H9 (cell line): ENCODE measurements at regions not wholly inside any gene's neighbourhood (a gene's known extent, or its start where the extent isn't known, plus 50 kb on each side); places are given as distances from the start of the nearest gene placed in this dataset.
"Not testable (repeated sequence)": the region's sequence is repeated elsewhere in the genome, so short reads cannot be mapped to it uniquely, and the experiment has no call there.

Experiments used
- DNase-seq: peaks from one replicate; pipeline ENCODE4 v3.0.0-alpha.2; 2017
- H2AFZ ChIP-seq: one replicate; pipeline ENCODE4 v1.6.1; 2013; ENCODE audit warnings: mild to moderate bottlenecking, low read length, control low read depth, moderate library complexity
- H2AK5ac ChIP-seq: 2 replicates; pipeline ENCODE4 v1.6.1; 2013; ENCODE audit warnings: low read length, control low read depth, mixed read lengths; ENCODE audit not compliant: insufficient read length
- H2BK120ac ChIP-seq: one replicate; pipeline ENCODE4 v1.6.1; 2013; ENCODE audit warnings: low read depth, mild to moderate bottlenecking, low read length, control low read depth, inconsistent platforms; ENCODE audit not compliant: poor library complexity, severe bottlenecking
- H2BK12ac ChIP-seq: 2 replicates; pipeline ENCODE4 v1.6.1; 2013; ENCODE audit warnings: low read length, control low read depth, mixed read lengths, low read depth; ENCODE audit not compliant: insufficient read length
- H2BK15ac ChIP-seq: 2 replicates; pipeline ENCODE4 v1.6.1; 2013; ENCODE audit warnings: low read depth, low read length, control low read depth
- H2BK20ac ChIP-seq: one replicate; pipeline ENCODE4 v1.6.1; 2013; ENCODE audit warnings: low read depth, mild to moderate bottlenecking, low read length, control low read depth, inconsistent platforms; ENCODE audit not compliant: poor library complexity, severe bottlenecking
- H2BK5ac ChIP-seq: 2 replicates; pipeline ENCODE4 v1.6.1; 2013; ENCODE audit warnings: low read length, control low read depth, mixed read lengths; ENCODE audit not compliant: insufficient read length
- H3K14ac ChIP-seq: 2 replicates; pipeline ENCODE4 v1.6.1; 2013; ENCODE audit warnings: low read length, control low read depth; ENCODE audit not compliant: insufficient read depth
- H3K18ac ChIP-seq: 2 replicates; pipeline ENCODE4 v1.6.1; 2013; ENCODE audit warnings: low read depth, mild to moderate bottlenecking, mixed read lengths, low read length, control low read depth; ENCODE audit not compliant: insufficient read length
- H3K23ac ChIP-seq: 2 replicates; pipeline ENCODE4 v1.6.1; 2013; ENCODE audit warnings: low read length, control low read depth, mixed read lengths, low read depth; ENCODE audit not compliant: insufficient read length
- H3K23me2 ChIP-seq: 2 replicates; pipeline ENCODE4 v1.6.1; 2013; ENCODE audit warnings: low read depth, mild to moderate bottlenecking, mixed read lengths, low read length, control low read depth; ENCODE audit not compliant: insufficient read length, poor library complexity, severe bottlenecking
- H3K27ac ChIP-seq: 2 replicates; pipeline ENCODE4 v1.5.1; 2013; ENCODE audit warnings: low read length, control low read depth, mixed read lengths, low read depth; ENCODE audit not compliant: insufficient read length
- H3K27me3 ChIP-seq: 2 replicates; pipeline ENCODE4 v1.6.1; 2013; ENCODE audit warnings: low read length, control low read depth, inconsistent platforms; ENCODE audit not compliant: insufficient read depth
- H3K4ac ChIP-seq: 2 replicates; pipeline ENCODE4 v1.6.1; 2013; ENCODE audit warnings: low read depth, mild to moderate bottlenecking, control low read depth, inconsistent platforms, low read length, moderate library complexity
- H3K4me1 ChIP-seq: 2 replicates; pipeline ENCODE4 v1.6.1; 2013; ENCODE audit warnings: low read length, control low read depth, inconsistent platforms; ENCODE audit not compliant: insufficient read depth
- H3K4me2 ChIP-seq: 2 replicates; pipeline ENCODE4 v1.6.1; 2013; ENCODE audit warnings: low read length, control low read depth, mixed read lengths; ENCODE audit not compliant: insufficient read length, insufficient read depth
- H3K56ac ChIP-seq: 2 replicates; pipeline ENCODE4 v1.6.1; 2013; ENCODE audit warnings: low read depth, mild to moderate bottlenecking, mixed read lengths, low read length, control low read depth; ENCODE audit not compliant: insufficient read length
- H3K79me1 ChIP-seq: 2 replicates; pipeline ENCODE4 v1.6.1; 2013; ENCODE audit warnings: low read depth, mild to moderate bottlenecking, moderate library complexity, low read length, control low read depth, inconsistent platforms; ENCODE audit not compliant: insufficient read depth, poor library complexity, severe bottlenecking
- H3K79me2 ChIP-seq: 2 replicates; pipeline ENCODE4 v1.6.1; 2013; ENCODE audit warnings: low read length, control low read depth, inconsistent platforms; ENCODE audit not compliant: insufficient read depth
- H3K9ac ChIP-seq: 2 replicates; pipeline ENCODE4 v1.6.1; 2013; ENCODE audit warnings: low read length, control low read depth, mixed read lengths; ENCODE audit not compliant: insufficient read length; ENCODE audit errors: extremely low read depth
- H3K9me3 ChIP-seq: one replicate; pipeline ENCODE4 v1.6.1; 2013; ENCODE audit warnings: low read depth, low read length, inconsistent platforms; ENCODE audit not compliant: control insufficient read depth
- H3T11ph ChIP-seq: one replicate; pipeline ENCODE4 v1.6.1; 2013; ENCODE audit warnings: mild to moderate bottlenecking, low read length, control low read depth, inconsistent platforms
- H4K20me1 ChIP-seq: one replicate; pipeline ENCODE4 v1.6.1; 2013; ENCODE audit not compliant: control insufficient read depth, insufficient read length, insufficient read depth
- H4K5ac ChIP-seq: 2 replicates; pipeline ENCODE4 v1.6.1; 2013; ENCODE audit warnings: low read depth, mild to moderate bottlenecking, mixed read lengths, low read length, control low read depth; ENCODE audit not compliant: insufficient read length
- H4K8ac ChIP-seq: replicated peaks from 2 replicates; pipeline ENCODE4 v1.6.1; 2013; ENCODE audit warnings: low read length, control low read depth, mixed read lengths, low read depth; ENCODE audit not compliant: insufficient read length
- H4K91ac ChIP-seq: 2 replicates; pipeline ENCODE4 v1.6.1; 2013; ENCODE audit warnings: low read depth, mild to moderate bottlenecking, moderate library complexity, mixed read lengths, low read length, control low read depth; ENCODE audit not compliant: insufficient read length
- H3K27ac Mint-ChIP-seq, 3 experiments: 2 replicates in 2 of 3; 3 replicates in 1 of 3; pipeline ENCODE4 v1.8.0; 2020 to 2021; ENCODE audit warnings: mixed read lengths in 3 of 3, mild to moderate bottlenecking in 1 of 3, moderate library complexity in 1 of 3
- H3K27me3 Mint-ChIP-seq: 2 replicates; pipeline ENCODE4 v1.8.0; 2021; ENCODE audit warnings: low read depth, mild to moderate bottlenecking, moderate library complexity, mixed read lengths
- H3K36me3 Mint-ChIP-seq, 3 experiments: 2 replicates in 2 of 3; 3 replicates in 1 of 3; pipeline ENCODE4 v1.8.0; 2020 to 2021; ENCODE audit warnings: low read depth in 3 of 3, mixed read lengths in 3 of 3; ENCODE audit not compliant: insufficient read depth in 1 of 3
- H3K4me1 Mint-ChIP-seq, 2 experiments: 2 replicates each; pipeline ENCODE4 v1.8.0; 2020; ENCODE audit warnings: mixed read lengths in 2 of 2
- H3K4me3 Mint-ChIP-seq, 2 experiments: 2 replicates in 1 of 2; 3 replicates in 1 of 2; pipeline ENCODE4 v1.8.0; 2020 to 2021; ENCODE audit warnings: mild to moderate bottlenecking in 2 of 2, mixed read lengths in 2 of 2, moderate library complexity in 1 of 2
- H3K9me3 Mint-ChIP-seq, 2 experiments: 2 replicates in 1 of 2; 3 replicates in 1 of 2; pipeline ENCODE4 v1.8.0; 2020; ENCODE audit warnings: mild to moderate bottlenecking in 2 of 2, mixed read lengths in 2 of 2, moderate library complexity in 1 of 2
- WGBS: extraction: QIAGEN DNeasy Blood & Tissue Kit; methylation state at CpG from one replicate; pipeline ENCODE4 v1.1.7; 2013; ENCODE audit warnings: missing lambda C conversion rate, low lambda C conversion rate, mixed read lengths; ENCODE audit not compliant: insufficient read length; ENCODE audit errors: extremely low coverage; 5-methylcytosine and 5-hydroxymethylcytosine counted together
- TF ChIP-seq, protein P1 (sequence below): fragments of 200-600 bp; sonication (generic); conservative IDR thresholded peaks from 3 replicates; pipeline ENCODE4 v1.8.0; 2021; ENCODE audit warnings: antibody characterized with exemption, mild to moderate bottlenecking

DNA sequence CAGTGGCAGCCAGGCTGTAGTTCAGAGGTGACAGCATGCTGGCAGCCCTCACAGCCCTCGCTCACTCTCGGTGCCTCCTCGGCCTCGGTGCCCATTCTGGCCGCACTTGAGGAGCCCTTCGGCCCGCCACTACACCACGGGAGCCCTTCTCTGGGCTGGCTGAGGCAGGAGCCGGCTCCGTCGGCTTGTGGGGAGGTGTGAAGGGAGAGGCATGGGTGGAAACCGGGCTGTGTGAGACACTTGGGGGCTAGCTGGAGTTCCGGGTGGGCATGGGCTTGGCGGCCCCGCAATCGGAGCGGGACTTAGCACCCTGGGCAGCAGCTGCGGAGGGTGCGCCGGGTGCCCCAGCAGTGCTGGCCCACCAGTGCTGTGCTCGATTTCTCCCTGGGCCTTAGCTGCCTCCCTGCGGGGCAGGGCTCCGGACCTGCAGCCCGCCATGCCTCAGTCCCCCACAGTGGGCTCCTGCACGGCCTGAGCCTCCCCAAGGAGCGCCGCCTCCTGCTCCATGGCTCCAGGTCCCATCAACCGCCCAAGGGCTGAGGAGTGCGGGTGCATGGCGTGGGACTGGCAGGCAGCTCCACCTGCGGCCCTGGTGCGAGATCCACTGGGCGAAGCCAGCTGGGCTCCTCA lies 396.8 kb downstream of the FAM72C start:
- H3K79me2 ChIP-seq = no peaks in the 10 kb centered on the region
- no peaks in the 10 kb centered on the region for H4K20me1 ChIP-seq
- H2BK20ac ChIP-seq = no peak overlapping the region
- H2BK120ac ChIP-seq = no peak overlapping the region
- H3K18ac ChIP-seq = no peak overlapping the region
- no peak overlapping the region for H3K56ac ChIP-seq
- no peak overlapping the region for H3T11ph ChIP-seq
- no peak overlapping the region for H2AFZ ChIP-seq
- H2BK5ac ChIP-seq = no peak overlapping the region
- Mint-ChIP-seq H3K4me3 (no peak overlapping the region), H3K9me3 (peaks cover 90 to 93% of the 10 kb centered on the region in 2 experiments), H3K27ac (no peak overlapping the region), H3K4me1 (no peaks in the 10 kb centered on the region), H3K27me3 (no peaks in the 10 kb centered on the region; the same call in 1 of the 2 replicates), H3K36me3 (peaks cover 5 to 34% (median 17%) of the 10 kb centered on the region in 3 experiments; a peak in 6 of 7 replicates)
- no peak overlapping the region for H3K4ac ChIP-seq
- H3K14ac ChIP-seq = no peak overlapping the region
- no peak overlapping the region for H4K8ac ChIP-seq
- H3K9me3 ChIP-seq = peaks cover 65% of the 10 kb centered on the region
- no peak overlapping the region for H3K4me2 ChIP-seq
- H4K91ac ChIP-seq = no peak overlapping the region
- no peak for DNase-seq
- H3K79me1 ChIP-seq = no peaks in the 10 kb centered on the region
- no peak overlapping the region for H4K5ac ChIP-seq
- no peak overlapping the region for H2BK15ac ChIP-seq
- no CpG with 5 or more reads among the region's 33 CpGs for WGBS
- no peak overlapping the region for H2AK5ac ChIP-seq
- no peak overlapping the region for H2BK12ac ChIP-seq
- TF ChIP-seq, protein P1, sequence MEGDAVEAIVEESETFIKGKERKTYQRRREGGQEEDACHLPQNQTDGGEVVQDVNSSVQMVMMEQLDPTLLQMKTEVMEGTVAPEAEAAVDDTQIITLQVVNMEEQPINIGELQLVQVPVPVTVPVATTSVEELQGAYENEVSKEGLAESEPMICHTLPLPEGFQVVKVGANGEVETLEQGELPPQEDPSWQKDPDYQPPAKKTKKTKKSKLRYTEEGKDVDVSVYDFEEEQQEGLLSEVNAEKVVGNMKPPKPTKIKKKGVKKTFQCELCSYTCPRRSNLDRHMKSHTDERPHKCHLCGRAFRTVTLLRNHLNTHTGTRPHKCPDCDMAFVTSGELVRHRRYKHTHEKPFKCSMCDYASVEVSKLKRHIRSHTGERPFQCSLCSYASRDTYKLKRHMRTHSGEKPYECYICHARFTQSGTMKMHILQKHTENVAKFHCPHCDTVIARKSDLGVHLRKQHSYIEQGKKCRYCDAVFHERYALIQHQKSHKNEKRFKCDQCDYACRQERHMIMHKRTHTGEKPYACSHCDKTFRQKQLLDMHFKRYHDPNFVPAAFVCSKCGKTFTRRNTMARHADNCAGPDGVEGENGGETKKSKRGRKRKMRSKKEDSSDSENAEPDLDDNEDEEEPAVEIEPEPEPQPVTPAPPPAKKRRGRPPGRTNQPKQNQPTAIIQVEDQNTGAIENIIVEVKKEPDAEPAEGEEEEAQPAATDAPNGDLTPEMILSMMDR = no peak
- H3K23me2 ChIP-seq = no peaks in the 10 kb centered on the region
- no peak overlapping the region for H3K9ac ChIP-seq
- H3K23ac ChIP-seq = no peak overlapping the region
- H3K27me3 ChIP-seq = no peaks in the 10 kb centered on the region
- H3K4me1 ChIP-seq = no peaks in the 10 kb centered on the region
- H3K27ac ChIP-seq = no peak overlapping the region

DNA sequence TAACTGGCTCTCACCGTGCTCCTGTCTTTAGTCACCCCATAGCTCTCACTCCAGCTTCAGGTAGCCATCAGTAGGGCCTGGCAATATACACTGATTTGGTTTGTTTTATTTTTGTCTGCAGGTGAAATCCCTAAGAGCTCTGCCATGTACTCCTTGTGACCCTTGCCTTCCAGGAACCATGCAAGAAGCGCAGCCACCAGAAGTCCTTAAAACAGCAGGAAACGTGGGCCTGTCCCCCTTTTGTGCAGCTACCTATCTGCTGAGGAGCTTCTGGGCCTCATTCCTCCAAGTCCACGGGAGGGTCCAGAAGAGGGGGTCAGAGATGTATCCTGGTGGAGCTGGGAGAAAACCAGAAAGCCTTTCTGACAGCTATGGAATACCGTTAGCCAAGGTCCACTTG lies 399.1 kb downstream of the FAM72C start:
- not testable (repeated sequence) for H3K4ac ChIP-seq, H2AK5ac ChIP-seq, H2BK5ac ChIP-seq, H3K14ac ChIP-seq, H3K79me2 ChIP-seq, H3K4me3 Mint-ChIP-seq, H3K4me1 Mint-ChIP-seq, H2BK12ac ChIP-seq, H2BK15ac ChIP-seq, H3K27ac ChIP-seq, H2BK120ac ChIP-seq, H3K27me3 ChIP-seq, H4K5ac ChIP-seq, H4K8ac ChIP-seq, H3K4me2 ChIP-seq, H3K9ac ChIP-seq, H3K27ac Mint-ChIP-seq, H4K91ac ChIP-seq, H3K4me1 ChIP-seq, H3T11ph ChIP-seq, H3K23me2 ChIP-seq, H4K20me1 ChIP-seq, H2BK20ac ChIP-seq, H2AFZ ChIP-seq, DNase-seq, H3K27me3 Mint-ChIP-seq, H3K18ac ChIP-seq, H3K56ac ChIP-seq, H3K23ac ChIP-seq, H3K79me1 ChIP-seq
- H3K36me3 Mint-ChIP-seq = peaks cover 11 to 27% (median 25%) of the 10 kb centered on the region in 3 experiments; a peak in 6 of 7 replicates
- WGBS = no CpG with 5 or more reads among the region's 5 CpGs
- peaks cover 91 to 93% of the 10 kb centered on the region in 2 experiments for H3K9me3 Mint-ChIP-seq
- H3K9me3 ChIP-seq = peaks cover 88% of the 10 kb centered on the region
